ENCODE measurements at regions not wholly inside any gene's neighbourhood (a gene's known extent, or its start where the extent isn't known, plus 50 kb on each side); places are given as distances from the start of the nearest gene placed in this dataset.

DNA sequence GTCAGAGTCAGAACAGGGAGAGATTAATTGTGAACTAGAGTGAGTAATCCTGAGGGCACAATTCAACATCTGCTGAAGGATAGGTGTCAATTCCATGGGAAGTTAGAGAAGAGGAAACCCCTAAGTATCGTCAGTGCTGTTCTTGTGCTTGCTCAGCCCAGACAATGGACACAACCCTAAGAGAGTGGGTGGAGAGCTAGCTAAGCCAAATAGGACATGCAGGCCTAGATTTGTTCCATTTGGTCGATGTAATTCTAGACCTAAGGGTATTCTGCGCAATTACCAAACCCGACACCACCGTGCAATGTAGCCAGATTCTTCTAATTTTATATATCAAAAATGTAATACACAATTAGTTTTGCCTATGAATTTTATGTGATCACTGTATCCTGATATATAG lies 431.6 kb downstream of the SH3GL2 start:
- TF ChIP-seq, protein P1, sequence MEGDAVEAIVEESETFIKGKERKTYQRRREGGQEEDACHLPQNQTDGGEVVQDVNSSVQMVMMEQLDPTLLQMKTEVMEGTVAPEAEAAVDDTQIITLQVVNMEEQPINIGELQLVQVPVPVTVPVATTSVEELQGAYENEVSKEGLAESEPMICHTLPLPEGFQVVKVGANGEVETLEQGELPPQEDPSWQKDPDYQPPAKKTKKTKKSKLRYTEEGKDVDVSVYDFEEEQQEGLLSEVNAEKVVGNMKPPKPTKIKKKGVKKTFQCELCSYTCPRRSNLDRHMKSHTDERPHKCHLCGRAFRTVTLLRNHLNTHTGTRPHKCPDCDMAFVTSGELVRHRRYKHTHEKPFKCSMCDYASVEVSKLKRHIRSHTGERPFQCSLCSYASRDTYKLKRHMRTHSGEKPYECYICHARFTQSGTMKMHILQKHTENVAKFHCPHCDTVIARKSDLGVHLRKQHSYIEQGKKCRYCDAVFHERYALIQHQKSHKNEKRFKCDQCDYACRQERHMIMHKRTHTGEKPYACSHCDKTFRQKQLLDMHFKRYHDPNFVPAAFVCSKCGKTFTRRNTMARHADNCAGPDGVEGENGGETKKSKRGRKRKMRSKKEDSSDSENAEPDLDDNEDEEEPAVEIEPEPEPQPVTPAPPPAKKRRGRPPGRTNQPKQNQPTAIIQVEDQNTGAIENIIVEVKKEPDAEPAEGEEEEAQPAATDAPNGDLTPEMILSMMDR (IDR thresholded peaks at IDR 0.05): no peak
- no peak for TF ChIP-seq POLR2A (IDR thresholded peaks at IDR 0.05)
